Right kidney (tissue), 1 donor: ENCODE measurements at regions not wholly inside any gene's neighbourhood (a gene's known extent, or its start where the extent isn't known, plus 50 kb on each side); places are given as distances from the start of the nearest gene placed in this dataset.
"Not testable (repeated sequence)": the region's sequence is repeated elsewhere in the genome, so short reads cannot be mapped to it uniquely, and the experiment has no call there.

Experiments
- DNase-seq: peaks from one replicate; pipeline ENCODE4 v3.0.0-alpha.2; 2016

DNA sequence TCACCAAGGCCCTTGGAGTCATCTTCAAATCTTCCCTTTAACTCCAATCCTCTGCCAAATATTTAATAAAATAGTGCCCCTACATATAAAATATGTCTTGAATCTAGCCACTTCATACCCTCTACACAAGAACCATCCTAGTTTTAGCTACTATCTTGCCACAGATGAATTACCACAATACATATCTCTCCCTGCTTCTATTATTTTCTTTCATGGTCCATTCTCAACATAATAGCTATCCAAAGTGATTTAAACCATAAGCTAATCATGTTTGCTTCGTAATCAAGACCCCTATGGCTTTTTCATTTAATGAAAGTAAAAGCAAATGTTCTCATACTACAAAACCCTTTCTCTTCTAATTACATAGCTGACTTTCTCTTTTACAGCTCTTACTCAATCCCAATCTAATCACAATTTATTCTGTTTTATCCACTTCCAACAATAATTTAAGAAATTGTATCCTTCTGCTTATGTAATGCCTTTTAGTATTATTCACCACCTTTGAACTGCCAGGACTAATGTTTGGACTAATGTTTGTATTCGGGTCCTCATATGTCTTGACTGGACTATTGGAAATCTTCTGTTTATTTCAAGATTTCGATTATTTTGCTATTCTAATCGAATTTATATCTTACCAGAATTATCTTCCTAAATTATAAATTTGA, 412.0 kb downstream of the SLITRK1 start:
- DNase-seq, result no peak

DNA sequence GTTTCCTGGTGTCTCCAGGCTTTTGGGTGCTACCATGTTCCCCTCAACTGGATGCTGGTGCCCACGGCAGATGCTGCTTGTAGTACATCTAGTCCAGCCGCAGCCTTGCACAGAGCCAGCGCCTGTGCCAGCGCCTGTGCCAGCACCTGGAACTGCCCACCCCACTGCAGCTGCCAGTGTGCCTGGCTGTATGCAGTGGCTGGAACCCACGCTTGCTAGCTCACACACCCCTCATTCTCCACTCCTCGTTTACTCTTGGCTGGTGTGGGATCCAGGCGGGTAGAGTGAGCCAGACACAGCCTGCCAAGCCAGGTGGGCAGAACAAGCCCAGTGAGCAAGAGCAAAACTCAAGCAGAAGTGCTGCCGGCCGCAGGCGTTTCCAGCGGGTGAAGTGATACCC, 428.6 kb downstream of the SLITRK1 start:
- no peak for DNase-seq

DNA sequence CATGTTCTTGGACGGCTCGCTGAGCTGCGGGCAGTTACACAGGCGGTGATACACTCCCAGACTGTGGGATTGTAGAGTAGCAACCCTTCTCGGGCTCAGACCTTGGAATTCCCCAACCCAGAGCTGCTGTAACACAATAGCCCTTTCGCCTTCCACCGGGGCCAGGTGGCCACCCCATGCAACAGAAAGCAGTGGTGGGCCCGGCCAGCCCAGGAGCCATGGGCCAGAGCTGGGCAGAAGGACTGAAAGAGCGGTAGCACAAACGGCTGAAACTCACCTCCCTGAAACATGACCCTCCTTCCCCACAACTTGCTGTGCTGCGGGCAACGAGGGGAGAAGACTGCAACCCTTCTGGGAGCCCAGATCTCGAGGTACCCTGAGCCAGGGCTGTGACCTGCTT, 429.0 kb downstream of the SLITRK1 start:
- DNase-seq, result no peak

DNA sequence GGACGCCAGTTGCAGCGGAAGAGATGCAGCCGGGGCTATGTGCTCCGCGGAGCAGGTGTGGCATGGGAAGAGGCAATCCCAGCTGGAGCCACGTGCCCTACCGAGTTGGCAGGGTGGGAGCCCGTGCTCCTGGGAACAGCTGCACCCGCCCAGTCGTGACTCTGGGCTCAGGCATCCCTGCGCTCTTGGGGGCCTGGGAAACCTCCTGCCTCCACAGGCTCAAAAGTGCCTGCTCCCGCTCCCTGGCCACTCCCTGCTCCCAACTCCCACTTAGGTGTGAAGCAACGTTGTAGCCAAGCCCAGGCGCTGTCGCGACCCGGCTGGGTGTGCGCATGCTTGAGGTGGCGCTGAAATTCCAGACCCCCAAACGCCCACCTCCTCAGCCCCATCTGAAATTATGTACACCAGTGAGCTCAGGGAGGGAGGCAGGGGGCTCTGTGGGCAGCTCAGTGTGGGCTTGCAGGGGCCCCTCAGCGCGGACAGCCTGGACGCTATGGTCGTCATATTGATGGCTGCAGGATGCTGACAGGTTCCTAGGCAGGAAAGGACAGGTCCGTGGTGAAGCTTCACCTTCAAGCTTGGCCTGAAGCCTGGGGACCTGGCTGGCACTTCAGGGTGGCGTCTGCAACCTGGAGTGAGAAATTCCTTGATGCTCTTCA, 429.9 kb downstream of the SLITRK1 start:
- no peak for DNase-seq

DNA sequence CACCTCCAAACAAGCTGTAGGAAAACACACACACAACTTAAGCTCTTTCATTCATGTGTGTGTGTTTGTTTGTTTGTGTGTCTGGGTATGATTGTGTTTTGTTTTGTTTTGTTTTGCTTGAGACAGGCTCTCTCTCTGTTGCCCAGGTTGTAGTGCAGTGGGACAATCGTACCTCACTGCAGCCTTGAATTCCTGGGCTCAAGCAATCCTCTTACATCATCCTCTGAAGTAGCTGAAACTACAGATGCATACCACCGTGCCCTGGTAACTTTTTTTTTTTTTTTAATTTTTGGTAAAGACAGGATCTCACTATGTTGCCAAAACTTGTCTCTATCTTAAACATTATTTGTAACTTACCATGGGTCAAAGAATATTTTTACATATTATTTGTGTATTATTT, 431.7 kb downstream of the SLITRK1 start:
- DNase-seq, result no peak

DNA sequence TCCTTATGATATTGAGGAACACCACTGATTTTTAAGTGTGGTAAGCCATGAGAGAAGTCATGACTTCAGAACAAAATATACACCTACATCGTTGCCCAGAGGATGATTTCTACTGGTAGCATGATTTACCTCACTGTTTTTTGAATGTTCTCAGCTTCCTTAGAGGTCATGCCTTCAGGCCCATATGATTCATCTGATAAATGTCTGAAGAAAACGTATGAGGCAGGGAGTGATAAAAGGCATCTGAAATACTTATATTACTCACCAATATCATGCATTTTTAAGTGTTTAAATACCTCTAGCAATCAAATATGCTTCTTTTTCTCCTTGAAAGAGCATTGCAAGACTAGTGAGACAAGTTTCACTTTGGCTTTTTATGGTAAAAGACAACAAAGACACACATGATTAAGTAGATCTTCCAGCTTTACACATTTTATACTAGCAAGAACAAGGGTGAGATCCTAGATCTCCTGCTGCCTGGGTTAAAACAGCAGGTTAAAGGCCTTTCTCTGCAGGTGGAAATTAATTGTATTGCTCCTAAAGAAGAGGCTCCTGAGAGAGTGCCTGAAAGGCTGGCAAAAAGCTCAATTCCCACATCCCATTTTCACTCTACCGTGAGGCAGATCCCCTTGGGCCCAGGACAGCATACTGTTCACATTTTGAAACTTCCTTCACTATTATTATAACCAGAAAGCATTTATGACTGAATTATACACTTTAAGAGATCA, 432.4 kb downstream of the SLITRK1 start:
- no peak for DNase-seq

DNA sequence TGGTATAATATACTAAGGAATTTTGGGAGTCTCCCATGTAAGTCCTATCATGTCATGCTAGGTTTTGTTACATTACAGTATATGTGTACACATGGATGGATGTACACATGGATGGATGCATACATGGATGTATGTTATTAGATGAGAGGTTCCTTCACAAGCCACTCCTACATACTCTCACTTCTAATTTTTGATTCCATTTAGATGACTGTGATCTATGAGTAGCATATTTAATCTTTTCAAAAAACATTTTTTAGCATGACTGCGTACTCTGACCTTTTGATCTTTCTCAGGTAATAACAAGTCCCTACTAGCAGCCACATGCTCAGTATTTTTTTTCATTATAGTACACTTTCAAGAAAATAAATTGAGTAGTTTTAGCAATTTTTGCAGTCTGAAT, 441.8 kb downstream of the SLITRK1 start:
- DNase-seq, result no peak

DNA sequence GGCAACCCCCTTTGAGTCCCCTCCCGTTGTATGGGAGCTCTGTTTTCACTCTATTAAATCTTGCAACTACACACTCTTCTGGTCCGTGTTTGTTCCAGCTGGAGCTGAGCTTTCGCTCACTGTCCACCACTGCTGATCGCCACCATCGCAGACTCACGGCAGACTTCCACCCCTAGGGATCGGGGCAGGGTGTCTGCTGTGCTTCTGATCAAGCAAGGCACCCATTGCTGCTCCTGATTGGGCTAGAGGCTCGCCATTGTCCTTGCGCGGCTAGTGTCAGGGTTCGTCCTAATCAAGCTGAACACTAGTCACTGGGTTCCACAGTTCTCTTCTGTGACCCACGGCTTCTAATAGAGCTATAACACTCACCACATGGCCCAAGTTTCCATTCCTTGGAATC, 442.8 kb downstream of the SLITRK1 start:
- not testable (repeated sequence) for DNase-seq

DNA sequence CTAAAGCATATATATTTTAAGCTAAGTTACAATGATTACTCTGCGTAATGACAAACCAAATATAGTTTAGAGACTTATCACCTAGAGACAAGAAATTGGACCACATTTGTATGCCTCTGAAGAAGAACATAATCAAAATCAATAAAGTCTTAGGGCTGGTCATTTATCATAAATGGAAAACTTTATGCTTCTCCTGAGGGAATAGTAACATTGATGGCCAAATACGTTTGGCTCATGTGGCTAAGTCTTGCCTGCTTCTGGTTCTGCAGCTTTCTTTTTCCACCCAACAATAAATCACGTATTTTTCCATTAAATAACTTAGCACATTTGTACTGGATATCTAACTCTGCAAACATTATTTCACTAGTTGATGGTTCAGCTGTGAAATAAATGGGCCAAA, 458.4 kb downstream of the SLITRK1 start:
- no peak for DNase-seq

DNA sequence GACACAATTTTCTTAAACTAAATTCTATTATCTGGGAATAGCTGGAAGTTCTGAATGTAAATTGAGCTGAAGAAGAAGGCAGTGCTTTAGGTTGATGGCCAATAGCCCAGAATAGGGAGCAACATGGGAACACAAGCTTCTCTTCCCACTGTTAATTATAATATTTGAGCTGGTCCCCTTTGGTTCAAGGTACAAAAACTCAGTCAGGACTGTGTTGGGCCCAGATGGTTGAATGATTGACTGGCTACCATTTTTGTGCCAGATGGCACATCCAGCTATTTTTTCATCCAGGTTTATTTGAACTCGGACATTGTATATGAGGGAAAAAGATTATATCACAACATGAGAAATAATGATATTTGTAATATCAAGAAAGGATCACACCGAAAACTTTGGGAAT, 458.9 kb downstream of the SLITRK1 start:
- no peak for DNase-seq

DNA sequence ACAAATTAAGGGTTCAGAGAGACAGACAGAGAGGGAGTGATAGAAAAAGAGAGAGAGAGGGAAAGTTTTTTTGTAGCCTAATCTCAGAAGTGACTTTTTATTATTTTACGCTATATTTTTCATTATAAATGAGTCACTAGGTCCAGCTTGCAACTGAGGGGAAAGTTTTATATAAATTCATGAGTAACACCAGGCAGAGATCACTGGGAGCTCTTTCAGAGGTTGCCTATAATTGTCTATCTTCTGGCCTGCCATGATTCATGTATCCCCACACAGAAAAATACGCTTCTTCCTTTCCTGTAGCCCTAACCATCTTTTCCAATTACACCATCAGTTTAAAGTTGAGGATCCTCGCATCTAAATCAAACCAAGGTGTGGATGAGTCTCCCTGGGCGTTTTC, 467.9 kb downstream of the SLITRK1 start:
- DNase-seq, result no peak

DNA sequence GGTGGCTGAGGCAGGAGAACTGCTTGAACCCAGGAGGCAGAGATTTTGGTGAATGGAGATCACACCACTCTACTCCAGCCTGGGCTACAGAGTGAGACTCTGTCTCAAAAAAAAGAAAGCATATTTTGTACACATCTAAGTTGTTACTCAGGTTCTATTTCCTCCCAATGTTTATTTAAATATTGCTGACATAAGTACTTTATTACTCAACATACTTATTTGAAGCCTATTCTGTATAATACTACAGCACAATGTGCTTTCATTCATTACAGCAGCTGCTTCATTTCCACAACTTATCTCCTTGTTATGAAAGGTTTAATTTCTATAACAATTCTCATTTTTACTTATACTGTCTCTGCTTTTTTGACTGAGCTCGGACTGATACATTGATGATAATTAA, 495.7 kb downstream of the SLITRK1 start:
- DNase-seq, result no peak

DNA sequence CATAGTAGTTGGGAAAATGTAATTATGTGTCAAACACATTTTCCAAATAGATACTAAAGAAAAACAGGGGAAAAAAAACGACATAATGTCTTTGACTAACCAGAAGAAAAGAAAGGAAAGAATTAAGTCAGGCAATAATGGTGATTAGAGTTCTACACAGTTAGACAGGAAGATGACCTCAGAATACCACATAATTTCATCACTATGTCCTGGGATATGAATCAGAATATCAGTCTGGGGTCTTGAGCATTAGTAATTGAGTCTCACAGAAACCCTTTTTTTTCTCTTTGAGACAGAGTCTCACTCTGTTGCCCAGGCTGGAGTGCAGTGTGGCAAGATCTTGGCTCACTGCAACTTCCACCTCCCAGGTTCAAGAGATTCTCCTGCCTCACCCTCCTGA, 503.4 kb downstream of the SLITRK1 start:
- DNase-seq, result no peak

DNA sequence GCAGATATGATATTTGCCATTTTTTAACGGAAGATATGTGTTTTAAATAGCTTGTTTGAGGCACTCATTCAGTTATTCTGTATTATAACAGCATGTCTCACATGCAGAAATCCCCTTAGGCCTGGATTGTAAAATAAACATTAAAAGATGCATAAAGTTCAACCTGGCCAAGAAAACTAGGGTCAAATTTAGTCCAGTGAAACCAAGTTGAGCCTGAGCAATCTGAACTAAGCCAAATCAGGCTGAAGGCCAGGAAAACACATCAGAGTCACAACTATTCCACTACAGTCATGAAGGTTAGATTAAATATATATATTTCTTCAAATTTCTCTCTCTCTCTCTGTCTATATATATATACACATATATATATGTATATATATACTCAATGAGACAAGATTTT, 504.8 kb downstream of the SLITRK1 start:
- no peak for DNase-seq

DNA sequence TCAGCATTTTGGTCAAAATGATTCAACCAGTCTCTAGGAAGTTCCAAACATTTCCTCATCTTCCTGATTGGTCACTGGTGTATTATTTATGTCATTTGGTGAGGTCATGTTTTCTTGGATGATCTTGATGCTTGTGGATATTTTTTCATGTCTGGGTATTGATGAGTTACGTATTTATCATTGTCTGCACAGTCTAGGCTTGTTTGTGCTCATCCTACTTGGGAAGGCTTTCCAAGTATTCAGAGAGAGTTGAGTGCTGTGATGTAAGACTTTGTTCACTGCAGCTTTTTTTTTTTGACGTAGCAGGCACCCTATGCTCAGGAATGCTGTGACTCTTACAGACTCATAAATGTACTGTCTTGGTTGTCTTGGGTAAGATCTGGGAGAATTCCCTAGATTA, 509.5 kb downstream of the SLITRK1 start:
- DNase-seq, result no peak

DNA sequence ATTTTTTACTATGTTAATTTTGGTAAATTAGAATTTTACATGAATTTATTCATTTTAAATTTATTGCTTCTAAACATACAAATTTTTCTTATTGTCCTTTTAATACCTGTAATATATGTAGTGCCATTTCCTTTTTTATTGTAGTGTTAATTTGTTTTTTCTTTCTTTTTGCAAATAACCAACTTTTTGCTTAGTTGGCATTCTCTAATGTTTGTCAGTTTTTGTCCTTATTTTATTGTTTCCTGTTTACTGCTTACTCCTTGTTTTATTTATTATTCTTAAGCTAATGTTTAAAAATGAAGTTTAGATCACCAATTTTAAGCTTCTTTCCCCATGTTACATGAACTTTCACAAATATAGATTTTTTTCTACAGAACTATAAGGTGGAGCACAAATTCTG, 516.6 kb downstream of the SLITRK1 start:
- DNase-seq, result no peak

DNA sequence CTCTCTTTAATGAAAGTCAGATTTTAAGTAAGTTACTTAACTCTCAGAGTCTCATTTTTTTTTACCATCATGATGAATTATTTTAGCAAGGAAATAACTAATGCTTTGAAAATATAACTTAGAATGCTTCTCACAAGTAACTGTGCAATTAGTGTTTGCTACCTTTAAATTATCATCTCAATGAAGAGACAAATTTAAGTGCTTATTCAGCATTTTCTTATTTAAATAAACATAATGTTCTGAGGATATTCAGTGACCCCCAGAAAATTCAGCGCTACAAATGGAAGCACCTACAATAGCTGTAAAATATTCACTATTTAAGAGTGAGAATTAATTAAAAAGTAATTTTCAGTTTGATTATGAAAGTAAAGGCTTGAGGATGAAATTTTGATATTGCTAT, 527.2 kb downstream of the SLITRK1 start:
- DNase-seq, result no peak

DNA sequence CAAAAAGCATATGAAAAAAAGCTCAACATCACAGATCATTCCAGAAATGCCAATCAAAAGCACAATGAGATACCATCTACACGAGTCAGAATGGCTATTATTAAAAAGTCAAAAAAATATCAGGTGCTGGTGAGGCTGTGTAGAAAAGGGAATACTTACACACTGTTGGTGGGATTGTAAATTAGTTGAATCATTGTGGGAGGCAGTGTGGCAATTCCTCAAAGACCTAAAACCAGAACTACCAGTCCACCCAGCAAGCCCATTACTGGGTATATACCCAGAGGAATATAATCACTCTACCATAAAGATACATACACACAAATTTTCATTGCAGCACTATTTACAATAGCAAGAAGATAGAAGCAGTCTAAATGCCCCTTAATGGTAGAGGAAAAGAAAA, 529.9 kb downstream of the SLITRK1 start:
- DNase-seq, result no peak

DNA sequence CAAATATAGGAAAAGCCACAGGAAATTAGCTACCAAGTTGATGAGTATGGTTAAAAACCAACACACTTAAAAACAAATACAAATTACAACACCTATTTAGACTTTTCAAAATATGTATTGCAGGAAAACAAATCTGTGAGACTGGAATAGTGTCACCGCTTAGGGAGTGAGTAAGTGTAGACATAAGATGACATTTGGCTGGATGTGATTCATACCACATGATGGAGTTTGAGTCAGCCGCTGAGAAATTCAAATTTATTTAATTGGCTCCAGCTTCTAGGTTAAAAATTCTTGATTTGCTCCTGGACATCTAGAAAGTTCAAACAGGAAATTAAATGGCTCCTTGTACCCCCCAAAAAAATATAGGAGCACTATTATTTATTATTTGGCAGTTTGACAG, 531.7 kb downstream of the SLITRK1 start:
- no peak for DNase-seq

DNA sequence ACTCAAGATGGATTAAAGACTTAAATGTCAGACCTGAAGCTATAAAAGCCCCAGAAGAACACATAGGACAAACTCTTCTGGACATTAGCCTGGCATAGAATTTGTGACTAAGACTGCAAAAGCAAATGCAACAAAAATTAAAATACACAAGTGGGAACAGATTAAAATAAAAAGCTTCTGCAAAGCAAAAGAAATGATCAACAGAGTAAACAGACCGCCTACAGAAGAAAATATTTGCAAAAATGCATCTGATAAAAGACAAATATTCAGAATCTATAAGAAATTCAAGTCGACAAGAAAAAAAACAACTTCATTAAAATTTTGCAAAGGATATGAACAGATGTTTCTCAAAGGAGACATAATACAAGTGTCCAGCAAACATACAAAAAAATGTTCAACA, 537.8 kb downstream of the SLITRK1 start:
- DNase-seq, result no peak

DNA sequence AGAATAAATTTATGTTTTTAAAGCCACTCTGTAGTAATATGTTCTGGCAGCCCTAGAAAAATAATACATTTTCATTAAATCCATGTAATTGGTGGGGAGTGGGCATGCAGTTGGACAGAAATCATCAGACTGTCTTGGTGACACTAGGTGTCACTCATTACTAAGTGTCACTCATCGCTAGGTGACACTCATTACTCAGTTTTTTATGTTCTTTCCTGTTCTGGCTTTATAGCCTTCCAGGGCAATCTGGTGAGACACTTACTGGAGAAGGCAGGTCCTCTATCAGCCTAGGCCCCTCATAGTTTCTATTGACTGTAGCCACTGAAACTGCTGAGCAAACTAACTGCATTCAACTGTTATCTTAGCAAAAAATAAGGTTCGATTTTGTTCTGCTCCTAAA, 542.1 kb downstream of the SLITRK1 start:
- DNase-seq, result no peak

DNA sequence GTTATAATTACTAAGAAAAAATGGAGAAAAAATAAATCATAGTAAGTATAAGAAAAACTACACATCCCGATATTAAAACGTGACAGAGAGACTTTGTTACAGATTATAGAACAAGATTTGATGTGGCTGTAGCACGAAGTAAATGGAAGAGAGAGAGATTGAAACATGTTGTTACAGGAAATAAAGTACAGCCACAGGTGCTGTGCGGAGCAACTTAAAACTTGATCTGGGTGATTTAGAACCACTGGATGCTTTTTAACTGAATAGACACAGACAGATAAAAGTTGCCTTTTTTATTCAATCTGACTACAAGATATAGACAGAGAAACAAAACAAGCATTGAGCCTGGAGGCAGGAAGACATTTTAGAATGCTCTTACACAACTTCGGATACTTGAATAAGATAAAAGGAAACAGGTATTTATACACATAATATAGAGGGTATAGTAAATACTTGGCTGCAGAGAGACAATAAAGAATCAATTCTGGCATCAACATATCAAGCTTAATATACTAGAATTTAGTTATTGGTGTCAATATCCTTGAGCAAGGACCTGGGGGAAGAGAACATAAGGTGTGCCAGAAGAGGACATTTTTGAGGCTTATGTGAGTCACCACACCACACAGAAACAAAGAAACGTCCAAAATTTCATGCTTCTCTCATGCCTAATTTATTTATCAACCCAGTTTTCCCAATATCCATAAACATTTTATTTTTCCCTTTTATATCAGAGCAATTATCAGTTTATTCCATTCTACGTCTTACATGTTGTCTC, 548.5 kb downstream of the SLITRK1 start:
- no peak for DNase-seq

DNA sequence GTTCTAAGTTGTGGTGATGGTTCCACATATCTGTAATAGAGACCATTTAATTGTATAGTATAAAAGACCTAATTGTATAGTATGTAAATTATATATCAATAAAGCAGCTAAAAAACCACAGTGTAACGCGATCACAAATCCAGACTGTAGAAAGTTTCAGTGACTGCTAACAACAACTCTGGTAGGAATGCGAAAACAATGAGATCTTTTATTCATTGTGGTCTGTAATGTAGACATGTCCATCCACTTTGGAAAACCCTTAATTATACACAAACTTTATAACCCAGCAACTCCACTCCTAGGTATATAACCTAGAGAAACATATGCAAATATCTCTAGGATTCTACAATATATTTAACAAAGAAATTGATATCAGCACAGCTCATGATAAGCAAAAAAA, 549.5 kb downstream of the SLITRK1 start:
- no peak for DNase-seq
